ENCODE measurements at regions not wholly inside any gene's neighbourhood (a gene's known extent, or its start where the extent isn't known, plus 50 kb on each side); places are given as distances from the start of the nearest gene placed in this dataset.

GRCh38 chr5:23717486-23717885, 210.1 kb downstream of the PRDM9 start:
- H3K9me3 Mint-ChIP-seq (ENCODE audit: unreplicated experiment) = peaks cover 11% of the 10 kb centered on the region
- Histone ChIP-seq H3K36me3 (ENCODE audit: control insufficient read depth, insufficient read depth, low read length) (no peaks in the 10 kb centered on the region), H3K27me3 (replicated peaks; ENCODE audit: control insufficient read depth, insufficient read depth, low read length) (no peaks in the 10 kb centered on the region), H3K4me3 (ENCODE audit: low read depth, low read length) (no peak overlapping the region), H3K4me1 (peaks cover 7% of the 10 kb centered on the region; the same call in 1 of the 2 replicates), H3K9me3 (no peaks in the 10 kb centered on the region)
- no peak for TF ChIP-seq CTCF (IDR thresholded peaks at IDR 0.05; ENCODE audit: insufficient read depth in 1 of 2, low read depth in 1 of 2, low read length in 1 of 2, severe bottlenecking in 1 of 2, unreplicated experiment in 1 of 2)
- CTCF ChIA-PET = no interaction called here
- DNase-seq = no peak
- POLR2A ChIA-PET = no interaction called here
- BruUV-seq (replicated peaks) = no TSS peak
- no peaks in the 10 kb centered on the region for H3K27me3 Mint-ChIP-seq (ENCODE audit: insufficient read depth, unreplicated experiment)
- no peak overlapping the region for H3K27ac Mint-ChIP-seq (ENCODE audit: unreplicated experiment)
- H3K4me3 Mint-ChIP-seq (ENCODE audit: unreplicated experiment) = no peak overlapping the region
- no peaks in the 10 kb centered on the region for H3K4me1 Mint-ChIP-seq (ENCODE audit: low read depth, unreplicated experiment)
- intact Hi-C loops (cut with micrococcal nuclease; ENCODE audit: unreplicated experiment) = no loop called here
- H3K36me3 Mint-ChIP-seq (ENCODE audit: insufficient read depth, unreplicated experiment) = peaks cover 11% of the 10 kb centered on the region

GRCh38 chr5:23718564-23718963, 211.2 kb downstream of the PRDM9 start:
- DNase-seq = no peak
- no peaks in the 10 kb centered on the region for H3K9me3 ChIP-seq
- H3K36me3 ChIP-seq (ENCODE audit: control insufficient read depth, insufficient read depth, low read length) = no peaks in the 10 kb centered on the region
- no peaks in the 10 kb centered on the region for H3K4me1 Mint-ChIP-seq (ENCODE audit: low read depth, unreplicated experiment)
- no TSS peak for BruUV-seq (replicated peaks)
- no peak overlapping the region for H3K4me3 ChIP-seq (ENCODE audit: low read depth, low read length)
- intact Hi-C loops (cut with micrococcal nuclease; ENCODE audit: unreplicated experiment) = no loop called here
- H3K27me3 ChIP-seq (replicated peaks; ENCODE audit: control insufficient read depth, insufficient read depth, low read length) = no peaks in the 10 kb centered on the region
- peaks cover 11% of the 10 kb centered on the region for H3K36me3 Mint-ChIP-seq (ENCODE audit: insufficient read depth, unreplicated experiment)
- POLR2A ChIA-PET = no interaction called here
- H3K27ac Mint-ChIP-seq (ENCODE audit: unreplicated experiment) = no peak overlapping the region
- TF ChIP-seq CTCF (IDR thresholded peaks at IDR 0.05; ENCODE audit: insufficient read depth in 1 of 2, low read depth in 1 of 2, low read length in 1 of 2, severe bottlenecking in 1 of 2, unreplicated experiment in 1 of 2) = no peak
- H3K9me3 Mint-ChIP-seq (ENCODE audit: unreplicated experiment) = no peaks in the 10 kb centered on the region
- CTCF ChIA-PET = no interaction called here
- H3K4me1 ChIP-seq = peaks cover 7% of the 10 kb centered on the region; the same call in 1 of the 2 replicates
- H3K4me3 Mint-ChIP-seq (ENCODE audit: unreplicated experiment) = no peak overlapping the region
- H3K27me3 Mint-ChIP-seq (ENCODE audit: insufficient read depth, unreplicated experiment) = no peaks in the 10 kb centered on the region

- Histone ChIP-seq H3K36me3 (ENCODE audit: control insufficient read depth, insufficient read depth, low read length) (no peaks in the 10 kb centered on the region), H3K4me3 (ENCODE audit: low read depth, low read length) (no peak overlapping the region), H3K4me1 (no peaks in the 10 kb centered on the region), H3K9me3 (no peaks in the 10 kb centered on the region; the same call in 1 of the 2 replicates), H3K27me3 (replicated peaks; ENCODE audit: control insufficient read depth, insufficient read depth, low read length) (no peaks in the 10 kb centered on the region)
- ChIA-PET POLR2A (no interaction called here), CTCF (no interaction called here)
- H3K4me3 Mint-ChIP-seq (ENCODE audit: unreplicated experiment) = no peak overlapping the region
- H3K27ac Mint-ChIP-seq (ENCODE audit: unreplicated experiment) = no peak overlapping the region
- no peaks in the 10 kb centered on the region for H3K9me3 Mint-ChIP-seq (ENCODE audit: unreplicated experiment)
- H3K27me3 Mint-ChIP-seq (ENCODE audit: insufficient read depth, unreplicated experiment) = no peaks in the 10 kb centered on the region
- peaks cover 5% of the 10 kb centered on the region for H3K36me3 Mint-ChIP-seq (ENCODE audit: insufficient read depth, unreplicated experiment)
- no peak for TF ChIP-seq CTCF (IDR thresholded peaks at IDR 0.05; ENCODE audit: insufficient read depth in 1 of 2, low read depth in 1 of 2, low read length in 1 of 2, severe bottlenecking in 1 of 2, unreplicated experiment in 1 of 2)
- DNase-seq = no peak
- BruUV-seq (replicated peaks) = no TSS peak
- no peaks in the 10 kb centered on the region for H3K4me1 Mint-ChIP-seq (ENCODE audit: low read depth, unreplicated experiment)
- intact Hi-C loops (cut with micrococcal nuclease; ENCODE audit: unreplicated experiment) = no loop called here
Measured at GRCh38 chr5:23721336-23721735, 213.9 kb downstream of the PRDM9 start.

Measured in Caco-2 (cell line).